ENCODE measurements at regions not wholly inside any gene's neighbourhood (a gene's known extent, or its start where the extent isn't known, plus 50 kb on each side); places are given as distances from the start of the nearest gene placed in this dataset.

DNA sequence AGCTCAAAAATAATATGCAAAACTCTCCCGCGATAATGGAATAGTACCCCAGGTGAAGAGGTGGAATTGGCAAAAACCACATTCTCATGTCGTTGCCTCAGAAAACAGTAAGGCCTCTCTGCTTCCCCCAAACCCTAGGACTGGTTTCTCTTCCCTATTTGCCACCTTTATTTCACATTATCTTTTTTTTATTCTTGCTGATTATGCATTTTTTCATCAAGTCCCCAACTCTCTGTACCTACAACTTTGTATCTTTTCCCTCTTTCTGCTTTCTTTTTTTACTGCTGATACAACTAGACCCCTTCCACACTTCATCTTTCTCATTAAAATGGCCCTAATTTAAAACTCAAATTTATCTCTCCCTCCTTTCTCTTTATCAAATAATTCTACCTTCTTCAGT is 1472.2 kb downstream of the SUCLG1 start:
- TF ChIP-seq, protein P1, sequence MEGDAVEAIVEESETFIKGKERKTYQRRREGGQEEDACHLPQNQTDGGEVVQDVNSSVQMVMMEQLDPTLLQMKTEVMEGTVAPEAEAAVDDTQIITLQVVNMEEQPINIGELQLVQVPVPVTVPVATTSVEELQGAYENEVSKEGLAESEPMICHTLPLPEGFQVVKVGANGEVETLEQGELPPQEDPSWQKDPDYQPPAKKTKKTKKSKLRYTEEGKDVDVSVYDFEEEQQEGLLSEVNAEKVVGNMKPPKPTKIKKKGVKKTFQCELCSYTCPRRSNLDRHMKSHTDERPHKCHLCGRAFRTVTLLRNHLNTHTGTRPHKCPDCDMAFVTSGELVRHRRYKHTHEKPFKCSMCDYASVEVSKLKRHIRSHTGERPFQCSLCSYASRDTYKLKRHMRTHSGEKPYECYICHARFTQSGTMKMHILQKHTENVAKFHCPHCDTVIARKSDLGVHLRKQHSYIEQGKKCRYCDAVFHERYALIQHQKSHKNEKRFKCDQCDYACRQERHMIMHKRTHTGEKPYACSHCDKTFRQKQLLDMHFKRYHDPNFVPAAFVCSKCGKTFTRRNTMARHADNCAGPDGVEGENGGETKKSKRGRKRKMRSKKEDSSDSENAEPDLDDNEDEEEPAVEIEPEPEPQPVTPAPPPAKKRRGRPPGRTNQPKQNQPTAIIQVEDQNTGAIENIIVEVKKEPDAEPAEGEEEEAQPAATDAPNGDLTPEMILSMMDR (IDR thresholded peaks at IDR 0.05): no peak
- no peak for TF ChIP-seq POLR2A (IDR thresholded peaks at IDR 0.05)

Data from breast epithelium (tissue), 3 donors.